Transverse colon (tissue), 4 donors: ENCODE measurements at regions not wholly inside any gene's neighbourhood (a gene's known extent, or its start where the extent isn't known, plus 50 kb on each side); places are given as distances from the start of the nearest gene placed in this dataset.

Experiments
- DNase-seq: peaks from one replicate; pipeline ENCODE4 v3.0.0-alpha.2; 2019
- H3K27ac ChIP-seq, 4 donors: fragments of 200-600 bp; sonication (generic); 2 replicates each; pipeline ENCODE4 v1.5.1; 2016 to 2018; ENCODE audit warnings: inconsistent platforms in 4 of 4
- H3K27me3 ChIP-seq: fragments of 200-600 bp; sonication (generic); 2 replicates; pipeline ENCODE4 v1.5.1; 2017; ENCODE audit warnings: inconsistent platforms
- H3K36me3 ChIP-seq, 4 donors: fragments of 200-600 bp; sonication (generic); 2 replicates each; pipeline ENCODE4 v1.5.1; 2017 to 2019; ENCODE audit warnings: inconsistent platforms in 4 of 4
- H3K4me1 ChIP-seq, 4 donors: fragments of 200-600 bp; sonication (generic); 2 replicates each; pipeline ENCODE4 v1.5.1; 2017 to 2020; ENCODE audit warnings: inconsistent platforms in 4 of 4
- H3K4me3 ChIP-seq, 4 donors: fragments of 200-600 bp; sonication (generic); 1 replicate in 1 of 4; 2 replicates in 3 of 4; pipeline versions ENCODE4 v1.5.1 to v1.6.1; 2017 to 2019; ENCODE audit warnings: inconsistent platforms in 4 of 4
- H3K9me3 ChIP-seq, 2 donors: fragments of 200-600 bp; sonication (generic); 2 replicates each; pipeline ENCODE4 v1.5.1; 2017 to 2019; ENCODE audit warnings: inconsistent platforms in 2 of 2
- CTCF ChIP-seq, 5 experiments: fragments of 200-600 bp in 3 of 5; fragments of 450-650 bp in 2 of 5; sonication (generic) in 3 of 5; IDR thresholded peaks; 1 replicate in 2 of 5; 2 replicates in 3 of 5; pipeline ENCODE4 v1.5.1; 2016 to 2017; ENCODE audit warnings: antibody characterized with exemption in 5 of 5, inconsistent platforms in 3 of 5, mild to moderate bottlenecking in 2 of 5, moderate library complexity in 1 of 5
- EP300 ChIP-seq: sonication (generic); formaldehyde crosslinking; IDR thresholded peaks from one replicate; pipeline ENCODE4 v1.6.1; 2017; ENCODE audit warnings: antibody characterized with exemption, low read depth
- POLR2A ChIP-seq: fragments of 450-650 bp; IDR thresholded peaks from one replicate; pipeline ENCODE4 v1.6.1; 2016; ENCODE audit warnings: antibody characterized with exemption, mild to moderate bottlenecking, moderate library complexity
- POLR2AphosphoS5 ChIP-seq, 3 donors: sonication (generic); formaldehyde crosslinking; IDR thresholded peaks; one replicate each; pipeline ENCODE4 v1.6.1; 2016; ENCODE audit warnings: antibody characterized with exemption in 3 of 3
- WGBS, 2 donors: methylation state at CpG; one replicate each; pipeline ENCODE4 v1.1.5; 2018; ENCODE audit warnings: low coverage in 1 of 2; 5-methylcytosine and 5-hydroxymethylcytosine counted together
- in situ Hi-C, 4 donors: fragments of 200-750 bp; cut with MboI; loops; one replicate each; pipeline versions ENCODE4 v1.15.0 to v1.15.1; 2017; ENCODE audit warnings: low sequenced_read_pairs in 3 of 4, low pct_ligation_motif_present in 1 of 4, low pct_unique_long_range_greater_than_20kb in 1 of 4
- intact Hi-C: fragments of 100-400 bp; cut with DNase I; formaldehyde crosslinking; loops from one replicate; pipeline ENCODE4 v1.15.1; 2023; ENCODE audit warnings: low total_unique reads

- in situ Hi-C loops = no loop called here
- H3K36me3 ChIP-seq = no peaks in the 10 kb centered on the region
- intact Hi-C loops = no loop called here
- no peak for TF ChIP-seq EP300
- TF ChIP-seq CTCF (IDR thresholded peaks at IDR 0.05) = no peak
- TF ChIP-seq POLR2A = no peak
- TF ChIP-seq POLR2AphosphoS5 (IDR thresholded peaks at IDR 0.05) = no peak
- no peaks in the 10 kb centered on the region for H3K27me3 ChIP-seq
- DNase-seq = no peak
- peak overlapping the region in 1 of 4 donors; percentile 32 for H3K4me3 ChIP-seq
- 23 to 37% methylated on average over 2 of the region's 2 CpGs for WGBS, 2 donors
- H3K27ac ChIP-seq = no peak overlapping the region
- H3K4me1 ChIP-seq = no peaks in the 10 kb centered on the region
- peaks cover 0 to 6% of the 10 kb centered on the region in 2 donors for H3K9me3 ChIP-seq
These were observed 1193.8 kb downstream of the SLITRK1 start for GRCh38 chr13:82688400-82688994.

DNA sequence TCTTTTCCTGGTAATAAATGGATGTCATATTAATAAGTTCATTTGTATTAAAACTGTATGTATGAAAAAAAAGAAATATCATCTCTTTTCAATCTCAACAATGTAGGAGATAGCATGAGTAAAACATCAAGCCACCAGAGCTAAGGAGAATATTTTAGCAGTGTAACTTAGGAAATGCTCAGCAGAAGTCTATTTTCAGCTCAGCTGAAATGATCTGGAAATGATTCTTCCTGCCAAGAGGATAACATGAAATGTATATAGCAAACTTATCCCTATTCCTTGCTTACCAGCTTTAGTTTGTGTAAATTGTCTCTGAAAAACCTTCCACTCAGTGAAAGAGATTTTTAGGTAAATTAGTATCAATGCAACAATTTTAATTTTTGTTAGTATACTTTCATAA is 1194.4 kb downstream of the SLITRK1 start:
- DNase-seq = no peak
- no peaks in the 10 kb centered on the region for H3K27me3 ChIP-seq
- H3K27ac ChIP-seq = no peak overlapping the region

GRCh38 chr13:82681535-82681934 is 1200.7 kb downstream of the SLITRK1 start:
- intact Hi-C loops (no loop called here), in situ Hi-C loops (no loop called here)
- TF ChIP-seq POLR2AphosphoS5 (IDR thresholded peaks at IDR 0.05) (no peak), CTCF (IDR thresholded peaks at IDR 0.05) (no peak), EP300 (no peak), POLR2A (no peak)
- H3K4me3 ChIP-seq = no peak overlapping the region
- H3K4me1 ChIP-seq = no peaks in the 10 kb centered on the region
- no peak for DNase-seq
- H3K9me3 ChIP-seq = no peaks in the 10 kb centered on the region
- H3K27ac ChIP-seq = no peak overlapping the region
- WGBS, 2 donors = 68 to 86% methylated on average over 2 to 4 of the region's 4 CpGs
- H3K27me3 ChIP-seq = no peaks in the 10 kb centered on the region
- no peaks in the 10 kb centered on the region for H3K36me3 ChIP-seq

More for the DNA sequence above, 1194.4 kb downstream of the SLITRK1 start:
- Histone ChIP-seq H3K4me1 (no peaks in the 10 kb centered on the region), H3K9me3 (peaks cover 0 to 6% of the 10 kb centered on the region in 2 donors), H3K4me3 (no peak overlapping the region), H3K36me3 (no peaks in the 10 kb centered on the region)
- intact Hi-C loops = no loop called here
- in situ Hi-C loops = no loop called here
- TF ChIP-seq CTCF (IDR thresholded peaks at IDR 0.05) (no peak), EP300 (no peak), POLR2A (no peak)

- TF ChIP-seq POLR2AphosphoS5 (IDR thresholded peaks at IDR 0.05) (no peak), EP300 (no peak), POLR2A (no peak), CTCF (IDR thresholded peaks at IDR 0.05) (no peak)
- Histone ChIP-seq H3K4me3 (no peak overlapping the region), H3K27ac (no peak overlapping the region), H3K36me3 (no peaks in the 10 kb centered on the region), H3K9me3 (no peaks in the 10 kb centered on the region), H3K4me1 (no peaks in the 10 kb centered on the region), H3K27me3 (no peaks in the 10 kb centered on the region)
- intact Hi-C loops = no loop called here
- 67 to 75% methylated on average over 1 to 3 of the region's 3 CpGs for WGBS, 2 donors
- no peak for DNase-seq
- in situ Hi-C loops = no loop called here
These were observed 1204.2 kb downstream of the SLITRK1 start for GRCh38 chr13:82678052-82678451.
